SK-N-SH (cell line): ENCODE measurements at regions not wholly inside any gene's neighbourhood (a gene's known extent, or its start where the extent isn't known, plus 50 kb on each side); places are given as distances from the start of the nearest gene placed in this dataset.

Experiments used
- CTCF ChIA-PET: fragments of 300-600, 350-600 bp; formaldehyde crosslinking; extraction: SDS; loops from one replicate; lab custom pipeline; 2021; lab: Yijun Ruan, JAX
- POLR2A ChIA-PET: fragments of 350-600 bp; sonication (Branson Sonifier 250); formaldehyde crosslinking; extraction: SDS; loops from one replicate; lab custom pipeline; 2020; ENCODE audit warnings: antibody characterized with exemption, inconsistent platforms; lab: Yijun Ruan, JAX
- DNase-seq: peaks from one replicate; pipeline ENCODE4 v3.0.0; 2012
- H2AFZ ChIP-seq: fragments of 200-600 bp; sonication (generic); 2 replicates; pipeline ENCODE4 v1.8.1; 2016; ENCODE audit warnings: antibody characterized with exemption, mild to moderate bottlenecking, low read depth
- H3F3A ChIP-seq: fragments of 200-600 bp; sonication (generic); replicated peaks from 2 replicates; pipeline ENCODE3; 2016; ENCODE audit warnings: antibody characterized with exemption, mild to moderate bottlenecking; ENCODE audit not compliant: insufficient read depth
- H3K27ac ChIP-seq, 2 experiments: fragments of 200-500 bp in 1 of 2; fragments of 200-600 bp in 1 of 2; sonication (Bioruptor generic) in 1 of 2; sonication (generic), shearing (Covaris generic) in 1 of 2; 2 replicates each; pipeline versions ENCODE4 v1.5.1 to v1.6.1; 2014 to 2016; ENCODE audit warnings: low read depth in 2 of 2, inconsistent platforms in 1 of 2, low read length in 1 of 2, mild to moderate bottlenecking in 1 of 2, mixed read lengths in 1 of 2
- H3K27me3 ChIP-seq: fragments of 200-600 bp; sonication (generic), shearing (Covaris generic); 2 replicates; pipeline ENCODE4 v1.6.1; 2016; ENCODE audit warnings: mixed run types; ENCODE audit not compliant: insufficient read depth
- H3K36me3 ChIP-seq, 2 experiments: fragments of 200-500 bp in 1 of 2; fragments of 200-600 bp in 1 of 2; sonication (Bioruptor generic) in 1 of 2; sonication (generic) in 1 of 2; replicated peaks in 1 of 2; 2 replicates each; pipeline versions ENCODE3 to v1.5.1; 2014 to 2016; ENCODE audit warnings: low read length in 1 of 2, mild to moderate bottlenecking in 1 of 2; ENCODE audit not compliant: insufficient read depth in 2 of 2, control insufficient read depth in 1 of 2
- H3K4me1 ChIP-seq, 2 experiments: fragments of 200-500 bp in 1 of 2; fragments of 200-600 bp in 1 of 2; sonication (Bioruptor generic) in 1 of 2; sonication (generic), shearing (Covaris generic) in 1 of 2; 2 replicates each; pipeline versions ENCODE4 v1.5.1 to v1.6.1; 2014 to 2016; ENCODE audit warnings: low read depth in 1 of 2, low read length in 1 of 2, mixed run types in 1 of 2; ENCODE audit not compliant: insufficient read depth in 2 of 2, control insufficient read depth in 1 of 2
- H3K4me2 ChIP-seq: fragments of 200-600 bp; sonication (generic), shearing (Covaris generic); 2 replicates; pipeline ENCODE4 v1.6.1; 2017; ENCODE audit warnings: mixed run types
- H3K4me3 ChIP-seq, 2 experiments: fragments of 200-500 bp in 1 of 2; fragments of 200-600 bp in 1 of 2; sonication (Bioruptor generic) in 1 of 2; sonication (generic), shearing (Covaris generic) in 1 of 2; 2 replicates each; pipeline versions ENCODE4 v1.5.1 to v1.8.1; 2014 to 2016; ENCODE audit warnings: low read depth in 2 of 2, inconsistent platforms in 1 of 2, low read length in 1 of 2, mild to moderate bottlenecking in 1 of 2, mixed read lengths in 1 of 2, moderate library complexity in 1 of 2
- H3K79me2 ChIP-seq: fragments of 200-600 bp; sonication (generic); 2 replicates; pipeline ENCODE4 v1.8.1; 2017; ENCODE audit warnings: mild to moderate bottlenecking; ENCODE audit not compliant: insufficient read depth
- H3K9ac ChIP-seq: fragments of 200-600 bp; sonication (generic); 2 replicates; pipeline ENCODE4 v1.6.1; 2017; ENCODE audit warnings: mixed run types
- H3K9me2 ChIP-seq: fragments of 200-600 bp; sonication (generic); 2 replicates; pipeline ENCODE4 v1.6.1; 2017; ENCODE audit warnings: mixed run types
- H3K9me3 ChIP-seq: fragments of 200-600 bp; sonication (generic); 2 replicates; pipeline ENCODE4 v1.6.1; 2017; ENCODE audit warnings: mixed run types, mild to moderate bottlenecking, moderate library complexity
- H4K20me1 ChIP-seq: fragments of 200-600 bp; sonication (generic); 2 replicates; pipeline ENCODE4 v1.6.1; 2017; ENCODE audit warnings: mild to moderate bottlenecking, mixed run types; ENCODE audit not compliant: insufficient read depth
- CHD2 ChIP-seq: fragments of 150-350 bp; IDR thresholded peaks from 2 replicates; pipeline ENCODE4 v1.6.1; 2018; ENCODE audit warnings: low read length; ENCODE audit not compliant: partially characterized antibody
- EP300 ChIP-seq, 2 experiments: IDR thresholded peaks; 2 replicates each; pipeline versions ENCODE4 v1.4.0 to v1.6.1; 2012; ENCODE audit warnings: borderline replicate concordance in 1 of 2, low read depth in 1 of 2, low read length in 1 of 2
- FOXJ3 ChIP-seq: sonication (generic); formaldehyde crosslinking; IDR thresholded peaks from 2 replicates; pipeline ENCODE4 v1.5.1; 2020; ENCODE audit warnings: mild to moderate bottlenecking, missing genetic modification reagents
- FOXM1 ChIP-seq: IDR thresholded peaks from 2 replicates; pipeline ENCODE4 v1.4.0; 2012; ENCODE audit warnings: low read depth, mild to moderate bottlenecking
- GABPA ChIP-seq: IDR thresholded peaks from 2 replicates; pipeline ENCODE4 v1.4.0; 2012; ENCODE audit warnings: low read depth, mild to moderate bottlenecking
- GATA2 ChIP-seq: sonication (generic); formaldehyde crosslinking; IDR thresholded peaks from 2 replicates; pipeline ENCODE4 v1.5.0; 2020; ENCODE audit warnings: mild to moderate bottlenecking, missing genetic modification reagents
- JUND ChIP-seq: IDR thresholded peaks from 2 replicates; pipeline ENCODE4 v1.4.0; 2012
- MEF2A ChIP-seq: IDR thresholded peaks from 2 replicates; pipeline ENCODE4 v1.4.0; 2012; ENCODE audit warnings: low read depth, borderline replicate concordance
- MXI1 ChIP-seq: IDR thresholded peaks from 2 replicates; pipeline ENCODE4 v1.6.1; 2012; ENCODE audit warnings: mild to moderate bottlenecking, low read depth, low read length, improper control_type of control experiment
- NFIC ChIP-seq: IDR thresholded peaks from 2 replicates; pipeline ENCODE4 v1.4.0; 2012; ENCODE audit warnings: borderline replicate concordance
- NRF1 ChIP-seq: IDR thresholded peaks from 2 replicates; pipeline ENCODE4 v1.6.1; 2012; ENCODE audit warnings: low read depth, mild to moderate bottlenecking, low read length
- RAD21 ChIP-seq: IDR thresholded peaks from 2 replicates; pipeline ENCODE4 v1.6.1; 2012; ENCODE audit warnings: mild to moderate bottlenecking, low read length
- RCOR1 ChIP-seq: fragments of 150-350 bp; IDR thresholded peaks from 2 replicates; pipeline ENCODE4 v1.6.1; 2017; ENCODE audit warnings: antibody characterized with exemption, low read length
- RXRA ChIP-seq: IDR thresholded peaks from 2 replicates; pipeline ENCODE4 v1.4.0; 2012; ENCODE audit warnings: low read depth, mild to moderate bottlenecking, borderline replicate concordance
- SIN3A ChIP-seq: IDR thresholded peaks from 2 replicates; pipeline ENCODE4 v1.6.1; 2012; ENCODE audit warnings: low read depth, mild to moderate bottlenecking, low read length, moderate library complexity, borderline replicate concordance
- TAF1 ChIP-seq: IDR thresholded peaks from 2 replicates; pipeline ENCODE4 v1.6.1; 2012; ENCODE audit warnings: low read depth, mild to moderate bottlenecking, low read length, moderate library complexity, borderline replicate concordance
- TEAD4 ChIP-seq: IDR thresholded peaks from 2 replicates; pipeline ENCODE4 v1.4.0; 2012; ENCODE audit warnings: mild to moderate bottlenecking, borderline replicate concordance; ENCODE audit not compliant: insufficient read depth
- YY1 ChIP-seq: IDR thresholded peaks from 2 replicates; pipeline ENCODE4 v1.4.0; 2012; ENCODE audit warnings: low read depth, mild to moderate bottlenecking
- WGBS: methylation state at CpG from one replicate; pipeline ENCODE4 v1.1.6; 2017; ENCODE audit warnings: low lambda C conversion rate; 5-methylcytosine and 5-hydroxymethylcytosine counted together
- TF ChIP-seq, protein P1 (sequence below): fragments of 150-350 bp; IDR thresholded peaks from 2 replicates; pipeline ENCODE4 v1.6.1; 2016; ENCODE audit warnings: mild to moderate bottlenecking, low read depth, low read length
- TF ChIP-seq, protein P2 (sequence below): fragments of 150-350 bp; IDR thresholded peaks from 2 replicates; pipeline ENCODE4 v1.6.1; 2017; ENCODE audit warnings: antibody characterized with exemption, low read length, low read depth, borderline replicate concordance
- TF ChIP-seq, protein P3 (sequence below): fragments of 200-600 bp; sonication (generic); IDR thresholded peaks from 2 replicates; pipeline ENCODE4 v1.6.1; 2017; ENCODE audit warnings: antibody characterized with exemption, mild to moderate bottlenecking, moderate library complexity

DNA sequence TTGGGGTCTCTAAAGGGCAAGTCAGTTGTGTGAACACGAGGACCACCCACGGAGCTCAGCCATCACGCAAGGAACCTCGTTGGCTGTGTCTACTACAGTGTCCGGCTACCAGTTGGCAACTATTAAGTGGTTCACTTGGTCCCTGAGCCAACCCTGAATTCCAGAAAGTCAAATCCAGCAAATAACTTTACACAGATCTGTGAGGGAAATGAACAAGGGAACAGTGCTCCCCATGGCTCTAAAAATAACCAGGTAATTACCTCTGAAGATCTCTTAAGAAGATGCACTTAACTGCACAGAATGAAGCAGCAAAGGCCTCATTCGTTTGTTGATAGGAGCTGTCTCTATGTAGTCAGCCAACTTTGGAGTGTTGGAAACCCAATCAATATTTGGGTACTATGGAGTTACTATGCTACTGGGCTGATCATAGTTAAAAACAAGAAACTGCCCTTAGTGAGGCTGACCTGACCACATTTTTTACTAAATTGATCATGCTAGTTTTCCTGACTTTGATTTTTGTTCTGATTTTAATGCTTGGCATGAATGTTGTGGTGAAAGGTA is 219.1 kb upstream of the LRIG1 start:
- no peaks in the 10 kb centered on the region for H3K27me3 ChIP-seq
- CTCF ChIA-PET = no interaction called here

DNA sequence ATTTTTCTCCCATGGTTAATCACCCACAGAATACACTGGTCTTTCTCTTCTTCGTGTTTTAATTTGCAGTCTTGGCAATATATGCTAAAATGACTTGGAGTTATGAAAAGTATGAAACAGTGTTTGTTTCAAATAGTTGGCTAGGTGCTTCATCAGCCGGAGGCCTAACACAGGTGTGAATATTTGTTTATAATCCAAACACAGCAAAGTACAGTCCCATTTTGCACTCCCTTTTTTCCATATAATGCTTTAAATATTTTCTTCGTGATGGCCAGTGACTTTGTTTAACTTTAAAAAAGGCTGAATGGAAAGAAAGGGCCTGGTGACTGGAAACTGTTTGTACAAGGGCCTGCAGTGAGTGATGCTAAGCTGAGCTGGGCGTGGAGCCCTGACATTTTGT is 219.7 kb upstream of the LRIG1 start:
- TF ChIP-seq JUND (no peak), FOXM1 (no peak), CHD2 (no peak), TAF1 (no peak), RCOR1 (no peak), RAD21 (no peak), GABPA (no peak), SIN3A (no peak), GATA2 (CRISPR knock-in tag) (no peak)
- TF ChIP-seq, protein P1, sequence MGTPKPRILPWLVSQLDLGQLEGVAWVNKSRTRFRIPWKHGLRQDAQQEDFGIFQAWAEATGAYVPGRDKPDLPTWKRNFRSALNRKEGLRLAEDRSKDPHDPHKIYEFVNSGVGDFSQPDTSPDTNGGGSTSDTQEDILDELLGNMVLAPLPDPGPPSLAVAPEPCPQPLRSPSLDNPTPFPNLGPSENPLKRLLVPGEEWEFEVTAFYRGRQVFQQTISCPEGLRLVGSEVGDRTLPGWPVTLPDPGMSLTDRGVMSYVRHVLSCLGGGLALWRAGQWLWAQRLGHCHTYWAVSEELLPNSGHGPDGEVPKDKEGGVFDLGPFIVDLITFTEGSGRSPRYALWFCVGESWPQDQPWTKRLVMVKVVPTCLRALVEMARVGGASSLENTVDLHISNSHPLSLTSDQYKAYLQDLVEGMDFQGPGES = no peak
- POLR2A ChIA-PET = no interaction called here
- DNase-seq = no peak
- H2AFZ ChIP-seq = no peak overlapping the region
- no peaks in the 10 kb centered on the region for H4K20me1 ChIP-seq
- H3K27ac ChIP-seq = no peak overlapping the region
- no peaks in the 10 kb centered on the region for H3F3A ChIP-seq
- no peaks in the 10 kb centered on the region for H3K4me1 ChIP-seq
- H3K4me2 ChIP-seq = no peak overlapping the region
- no peaks in the 10 kb centered on the region for H3K9me3 ChIP-seq
- H3K4me3 ChIP-seq = no peak overlapping the region
- no peaks in the 10 kb centered on the region for H3K27me3 ChIP-seq
- H3K36me3 ChIP-seq = no peaks in the 10 kb centered on the region
- CTCF ChIA-PET = interaction anchor here (1.1 kb wide), 1 partner anchor 21 kb away, joined by 3 read pairs; no protein-coding TSS in a partner anchor
- H3K9ac ChIP-seq = no peak overlapping the region
- H3K79me2 ChIP-seq = no peaks in the 10 kb centered on the region
- H3K9me2 ChIP-seq = no peaks in the 10 kb centered on the region
- 33% methylated on average over 4 of the region's 4 CpGs for WGBS

More for the DNA sequence above, 219.1 kb upstream of the LRIG1 start:
- Histone ChIP-seq H3F3A (no peaks in the 10 kb centered on the region), H4K20me1 (no peaks in the 10 kb centered on the region), H3K9me3 (no peaks in the 10 kb centered on the region), H3K9ac (no peak overlapping the region), H3K4me2 (no peak overlapping the region), H3K4me1 (no peaks in the 10 kb centered on the region), H3K4me3 (no peak overlapping the region), H3K36me3 (no peaks in the 10 kb centered on the region), H2AFZ (no peak overlapping the region), H3K79me2 (no peaks in the 10 kb centered on the region), H3K9me2 (no peaks in the 10 kb centered on the region), H3K27ac (no peak overlapping the region)
- WGBS = 34% methylated on average over 6 of the region's 6 CpGs
- DNase-seq = no peak
- no peak for TF ChIP-seq FOXJ3 (CRISPR knock-in tag)
- no peak for TF ChIP-seq TAF1
- TF ChIP-seq MEF2A = no peak
- no peak for TF ChIP-seq RAD21
- TF ChIP-seq GABPA = no peak
- TF ChIP-seq NRF1 = no peak
- TF ChIP-seq, protein P1 = no peak
- no peak for TF ChIP-seq MXI1
- no peak for TF ChIP-seq FOXM1
- no peak for TF ChIP-seq TEAD4
- TF ChIP-seq NFIC = no peak
- no peak for TF ChIP-seq RXRA
- no peak for TF ChIP-seq EP300 (IDR thresholded peaks at IDR 0.05; ENCODE audit: borderline replicate concordance in 1 of 2, low read depth in 1 of 2, low read length in 1 of 2)
- TF ChIP-seq, protein P2, sequence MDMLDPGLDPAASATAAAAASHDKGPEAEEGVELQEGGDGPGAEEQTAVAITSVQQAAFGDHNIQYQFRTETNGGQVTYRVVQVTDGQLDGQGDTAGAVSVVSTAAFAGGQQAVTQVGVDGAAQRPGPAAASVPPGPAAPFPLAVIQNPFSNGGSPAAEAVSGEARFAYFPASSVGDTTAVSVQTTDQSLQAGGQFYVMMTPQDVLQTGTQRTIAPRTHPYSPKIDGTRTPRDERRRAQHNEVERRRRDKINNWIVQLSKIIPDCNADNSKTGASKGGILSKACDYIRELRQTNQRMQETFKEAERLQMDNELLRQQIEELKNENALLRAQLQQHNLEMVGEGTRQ = no peak
- TF ChIP-seq, protein P3, sequence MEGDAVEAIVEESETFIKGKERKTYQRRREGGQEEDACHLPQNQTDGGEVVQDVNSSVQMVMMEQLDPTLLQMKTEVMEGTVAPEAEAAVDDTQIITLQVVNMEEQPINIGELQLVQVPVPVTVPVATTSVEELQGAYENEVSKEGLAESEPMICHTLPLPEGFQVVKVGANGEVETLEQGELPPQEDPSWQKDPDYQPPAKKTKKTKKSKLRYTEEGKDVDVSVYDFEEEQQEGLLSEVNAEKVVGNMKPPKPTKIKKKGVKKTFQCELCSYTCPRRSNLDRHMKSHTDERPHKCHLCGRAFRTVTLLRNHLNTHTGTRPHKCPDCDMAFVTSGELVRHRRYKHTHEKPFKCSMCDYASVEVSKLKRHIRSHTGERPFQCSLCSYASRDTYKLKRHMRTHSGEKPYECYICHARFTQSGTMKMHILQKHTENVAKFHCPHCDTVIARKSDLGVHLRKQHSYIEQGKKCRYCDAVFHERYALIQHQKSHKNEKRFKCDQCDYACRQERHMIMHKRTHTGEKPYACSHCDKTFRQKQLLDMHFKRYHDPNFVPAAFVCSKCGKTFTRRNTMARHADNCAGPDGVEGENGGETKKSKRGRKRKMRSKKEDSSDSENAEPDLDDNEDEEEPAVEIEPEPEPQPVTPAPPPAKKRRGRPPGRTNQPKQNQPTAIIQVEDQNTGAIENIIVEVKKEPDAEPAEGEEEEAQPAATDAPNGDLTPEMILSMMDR = no peak
- no peak for TF ChIP-seq GATA2 (CRISPR knock-in tag)
- TF ChIP-seq SIN3A = no peak
- no peak for TF ChIP-seq YY1
- POLR2A ChIA-PET = no interaction called here
